ENCODE measurements at regions not wholly inside any gene's neighbourhood (a gene's known extent, or its start where the extent isn't known, plus 50 kb on each side); places are given as distances from the start of the nearest gene placed in this dataset. TPM values are rescaled to one million over a fixed set of nuclear protein-coding genes. Genes with fewer than 3 reads are reported as not detected.
"Not testable (repeated sequence)": the region's sequence is repeated elsewhere in the genome, so short reads cannot be mapped to it uniquely, and the experiment has no call there.

DNA sequence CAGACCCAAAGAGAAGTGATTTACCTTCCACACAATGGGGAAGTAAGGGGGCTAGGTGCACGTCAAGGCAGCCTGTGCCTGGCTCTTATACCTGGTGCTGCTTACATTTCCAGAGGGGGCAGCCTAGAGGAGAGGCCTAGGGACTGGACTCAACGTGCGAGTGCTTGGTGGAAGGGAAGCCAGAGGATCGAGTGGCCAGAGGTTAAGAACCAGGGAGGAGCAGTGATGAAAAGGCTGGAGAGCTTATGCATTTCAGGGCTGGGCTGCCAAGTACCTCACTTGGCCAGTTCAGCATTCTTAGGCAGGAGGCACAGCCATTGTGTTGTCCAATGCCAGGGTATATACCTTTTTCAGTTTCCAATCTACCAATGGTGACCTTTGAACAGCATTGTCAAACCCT lies 77.4 kb downstream of the LAT start:
- H3K9me3 ChIP-seq (ENCODE audit: control insufficient read depth in 3 of 3, low read length in 3 of 3), result not testable (repeated sequence)

GRCh38 chr16:29061467-29061921 lies 76.6 kb downstream of the LAT start:
- not testable (repeated sequence) for H3K27ac ChIP-seq (ENCODE audit: low read depth, low read length); H3K27me3 ChIP-seq (ENCODE audit: control insufficient read depth in 3 of 3, insufficient read depth in 3 of 3, low read length in 3 of 3); H3K36me3 ChIP-seq (ENCODE audit: control insufficient read depth in 3 of 3, insufficient read depth in 3 of 3, low read length in 3 of 3); H3K9ac ChIP-seq (ENCODE audit: low read depth in 1 of 3, low read length in 3 of 3); H3K4me3 ChIP-seq (ENCODE audit: low read length in 3 of 3); H3K4me1 ChIP-seq (ENCODE audit: control insufficient read depth in 3 of 3, insufficient read depth in 3 of 3, low read length in 3 of 3); H3K9me3 ChIP-seq (ENCODE audit: control insufficient read depth in 3 of 3, low read length in 3 of 3)

More for the DNA sequence above, 77.4 kb downstream of the LAT start:
- H3K27ac ChIP-seq (ENCODE audit: low read depth, low read length); H3K4me3 ChIP-seq (ENCODE audit: low read length in 3 of 3); H3K9ac ChIP-seq (ENCODE audit: low read depth in 1 of 3, low read length in 3 of 3); H3K27me3 ChIP-seq (ENCODE audit: control insufficient read depth in 3 of 3, insufficient read depth in 3 of 3, low read length in 3 of 3); H3K36me3 ChIP-seq (ENCODE audit: control insufficient read depth in 3 of 3, insufficient read depth in 3 of 3, low read length in 3 of 3); H3K4me1 ChIP-seq (ENCODE audit: control insufficient read depth in 3 of 3, insufficient read depth in 3 of 3, low read length in 3 of 3): not testable (repeated sequence)

DNA sequence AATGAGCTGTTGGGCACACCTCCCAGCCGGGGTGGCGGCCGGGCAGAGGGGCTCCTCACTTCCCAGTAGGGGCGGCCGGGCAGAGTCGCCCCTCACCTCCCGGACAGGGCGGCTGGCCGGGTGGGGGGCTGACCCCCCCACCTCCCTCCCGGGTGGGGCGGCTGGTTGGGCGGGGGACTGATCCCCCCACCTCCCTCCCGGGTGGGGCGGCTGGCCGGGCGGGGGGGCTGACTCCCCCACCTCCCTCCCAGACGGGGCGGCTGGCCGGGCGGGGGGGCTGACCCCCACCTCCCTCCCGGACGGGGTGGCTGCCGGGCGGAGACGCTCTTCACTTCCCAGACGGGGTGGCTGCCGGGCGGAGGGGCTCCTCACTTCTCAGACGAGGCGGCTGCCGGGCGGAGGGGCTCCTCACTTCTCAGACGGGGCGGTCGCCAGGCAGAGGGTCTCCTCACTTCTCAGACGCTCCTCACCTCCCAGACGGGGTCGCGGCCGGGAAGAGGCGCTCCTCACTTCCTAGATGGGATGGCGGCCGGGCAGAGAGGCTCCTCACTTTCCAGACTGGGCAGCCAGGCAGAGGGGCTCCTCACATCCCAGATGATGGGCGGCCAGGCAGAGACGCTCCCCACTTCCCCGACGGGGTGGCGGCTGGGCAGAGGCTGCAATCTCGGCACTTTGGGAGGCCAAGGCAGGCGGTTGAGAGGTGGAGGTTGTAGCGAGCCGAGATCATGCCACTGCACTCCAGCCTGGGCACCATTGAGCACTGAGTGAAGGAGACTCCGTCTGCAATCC lies 75.4 kb downstream of the LAT start:
- not testable (repeated sequence) for H3K27ac ChIP-seq (ENCODE audit: low read depth, low read length); H3K4me1 ChIP-seq (ENCODE audit: control insufficient read depth in 3 of 3, insufficient read depth in 3 of 3, low read length in 3 of 3); H3K4me3 ChIP-seq (ENCODE audit: low read length in 3 of 3); H3K36me3 ChIP-seq (ENCODE audit: control insufficient read depth in 3 of 3, insufficient read depth in 3 of 3, low read length in 3 of 3); H3K27me3 ChIP-seq (ENCODE audit: control insufficient read depth in 3 of 3, insufficient read depth in 3 of 3, low read length in 3 of 3); H3K9me3 ChIP-seq (ENCODE audit: control insufficient read depth in 3 of 3, low read length in 3 of 3); H3K9ac ChIP-seq (ENCODE audit: low read depth in 1 of 3, low read length in 3 of 3)

DNA sequence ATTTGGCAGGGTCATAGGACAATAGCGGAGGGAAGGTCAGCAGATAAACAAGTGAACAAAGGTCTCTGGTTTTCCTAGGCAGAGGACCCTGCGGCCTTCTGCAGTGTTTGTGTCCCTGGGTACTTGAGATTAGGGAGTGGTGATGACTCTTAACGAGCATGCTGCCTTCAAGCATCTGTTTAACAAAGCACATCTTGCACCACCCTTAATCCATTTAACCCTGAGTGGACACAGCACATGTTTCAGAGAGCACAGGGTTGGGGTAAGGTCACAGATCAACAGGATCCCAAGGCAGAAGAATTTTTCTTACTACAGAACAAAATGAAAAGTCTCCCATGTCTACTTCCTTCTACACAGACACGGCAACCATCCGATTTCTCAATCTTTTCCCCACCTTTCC lies 74.7 kb downstream of the LAT start:
- H3K27me3 ChIP-seq (ENCODE audit: control insufficient read depth in 3 of 3, insufficient read depth in 3 of 3, low read length in 3 of 3); H3K36me3 ChIP-seq (ENCODE audit: control insufficient read depth in 3 of 3, insufficient read depth in 3 of 3, low read length in 3 of 3); H3K4me1 ChIP-seq (ENCODE audit: control insufficient read depth in 3 of 3, insufficient read depth in 3 of 3, low read length in 3 of 3); H3K9ac ChIP-seq (ENCODE audit: low read depth in 1 of 3, low read length in 3 of 3); H3K27ac ChIP-seq (ENCODE audit: low read depth, low read length); H3K9me3 ChIP-seq (ENCODE audit: control insufficient read depth in 3 of 3, low read length in 3 of 3); H3K4me3 ChIP-seq (ENCODE audit: low read length in 3 of 3): not testable (repeated sequence)

Small RNA genes lying in the stretch of these regions (small RNA-seq; reads per million reads assigned to genes)
- gene AC025279.1, result not detected
- gene SNX29P2, result not detected
